VCaP (cell line): ENCODE measurements at regions not wholly inside any gene's neighbourhood (a gene's known extent, or its start where the extent isn't known, plus 50 kb on each side); places are given as distances from the start of the nearest gene placed in this dataset.

Experiments
- H3K27ac ChIP-seq: fragments of 450-650 bp; 2 replicates; pipeline ENCODE4 v1.5.1; 2017
- TF ChIP-seq, protein P1 (sequence below): fragments of 450-650 bp; conservative IDR thresholded peaks from 2 replicates; pipeline ENCODE4 v1.5.1; 2017; ENCODE audit warnings: mild to moderate bottlenecking, moderate library complexity

DNA sequence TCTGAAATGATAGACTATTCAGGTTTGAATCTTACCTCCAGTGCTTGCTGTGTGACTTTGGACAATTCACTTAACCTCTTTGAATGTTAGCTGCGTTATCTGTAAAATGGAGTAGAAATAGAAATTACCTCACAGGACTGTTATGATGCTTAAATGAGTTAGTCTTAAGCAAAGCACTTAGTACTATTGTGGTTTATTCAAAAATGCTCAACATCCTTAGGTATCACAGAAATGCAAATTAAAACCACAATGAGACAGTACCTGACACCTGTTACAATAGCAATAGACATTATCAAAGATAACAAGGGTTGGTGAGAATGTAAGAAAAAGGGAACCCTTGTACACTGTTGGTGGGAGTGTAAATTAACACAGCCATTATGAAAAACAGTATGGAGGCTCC, 77.6 kb upstream of the FREM1 start:
- H3K27ac ChIP-seq = no peak overlapping the region
- TF ChIP-seq, protein P1, sequence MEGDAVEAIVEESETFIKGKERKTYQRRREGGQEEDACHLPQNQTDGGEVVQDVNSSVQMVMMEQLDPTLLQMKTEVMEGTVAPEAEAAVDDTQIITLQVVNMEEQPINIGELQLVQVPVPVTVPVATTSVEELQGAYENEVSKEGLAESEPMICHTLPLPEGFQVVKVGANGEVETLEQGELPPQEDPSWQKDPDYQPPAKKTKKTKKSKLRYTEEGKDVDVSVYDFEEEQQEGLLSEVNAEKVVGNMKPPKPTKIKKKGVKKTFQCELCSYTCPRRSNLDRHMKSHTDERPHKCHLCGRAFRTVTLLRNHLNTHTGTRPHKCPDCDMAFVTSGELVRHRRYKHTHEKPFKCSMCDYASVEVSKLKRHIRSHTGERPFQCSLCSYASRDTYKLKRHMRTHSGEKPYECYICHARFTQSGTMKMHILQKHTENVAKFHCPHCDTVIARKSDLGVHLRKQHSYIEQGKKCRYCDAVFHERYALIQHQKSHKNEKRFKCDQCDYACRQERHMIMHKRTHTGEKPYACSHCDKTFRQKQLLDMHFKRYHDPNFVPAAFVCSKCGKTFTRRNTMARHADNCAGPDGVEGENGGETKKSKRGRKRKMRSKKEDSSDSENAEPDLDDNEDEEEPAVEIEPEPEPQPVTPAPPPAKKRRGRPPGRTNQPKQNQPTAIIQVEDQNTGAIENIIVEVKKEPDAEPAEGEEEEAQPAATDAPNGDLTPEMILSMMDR = no peak

DNA sequence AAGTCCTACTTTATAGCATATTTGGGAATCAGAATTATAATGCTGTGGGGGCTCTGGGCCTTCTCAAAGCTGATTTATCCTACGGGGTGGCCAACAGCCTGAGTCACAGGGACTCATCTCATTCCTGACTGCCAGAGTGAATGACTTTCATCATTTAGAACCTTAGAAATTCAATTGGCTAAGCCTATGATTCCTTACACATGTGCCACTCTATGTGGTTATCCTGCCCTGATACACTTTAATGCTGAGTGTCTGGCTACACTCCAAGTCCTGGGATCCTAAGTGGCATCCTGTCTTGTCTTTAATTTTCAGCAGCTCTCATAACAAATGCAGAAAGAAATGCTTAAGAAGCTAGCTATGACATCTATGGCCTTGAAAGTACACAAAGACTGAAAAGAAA, 75.2 kb upstream of the FREM1 start:
- TF ChIP-seq, protein P1 = no peak
- H3K27ac ChIP-seq = no peak overlapping the region

DNA sequence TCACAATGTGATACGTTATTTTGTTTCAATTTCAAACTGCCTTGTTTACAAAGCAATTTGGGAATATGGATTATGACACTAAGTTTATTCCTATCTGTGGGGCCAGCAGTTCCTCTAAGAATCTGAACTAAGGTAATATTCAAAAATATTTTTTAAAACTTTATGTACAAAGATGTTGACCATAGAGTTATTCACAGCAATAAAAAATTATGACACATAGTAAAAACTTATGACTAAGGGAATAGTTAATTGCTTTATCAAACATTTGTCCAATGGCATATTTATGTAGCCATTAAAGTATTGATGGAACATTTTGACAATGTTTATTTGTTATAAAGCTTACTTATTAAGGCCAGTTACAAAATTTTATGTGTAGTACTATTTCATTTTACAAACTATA, 73.4 kb upstream of the FREM1 start:
- H3K27ac ChIP-seq = no peak overlapping the region

DNA sequence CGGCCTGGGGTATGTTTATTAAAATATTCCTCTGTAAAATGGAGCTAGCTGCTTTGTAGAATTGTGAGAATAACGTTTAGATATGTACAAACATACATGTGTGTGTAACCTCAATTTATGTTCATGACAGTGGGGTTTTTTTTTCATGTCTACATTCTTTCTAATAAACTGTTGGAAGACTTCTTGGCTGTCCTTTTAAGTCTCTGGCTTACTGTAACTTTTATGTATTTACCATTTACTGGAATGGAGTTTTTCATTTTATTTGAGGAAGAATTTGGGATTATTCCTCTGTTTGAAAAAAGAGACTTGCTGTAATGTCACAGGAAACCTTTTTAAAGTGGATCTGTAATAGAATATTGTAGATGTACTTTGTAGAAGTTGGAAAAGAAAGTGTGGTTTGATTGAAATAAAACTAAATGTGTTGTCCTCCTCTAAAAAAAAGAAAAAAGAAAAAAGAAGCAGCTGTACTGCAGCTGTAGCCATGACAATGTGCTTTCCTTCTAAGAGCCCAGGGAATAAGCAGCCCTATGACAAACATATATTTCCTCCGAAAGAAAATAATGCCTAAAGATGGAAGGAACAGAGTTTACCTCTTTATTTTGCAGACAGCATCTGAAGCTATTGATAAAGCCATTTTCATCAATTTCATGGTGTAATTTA, 71.2 kb upstream of the FREM1 start:
- H3K27ac ChIP-seq = no peak overlapping the region
- TF ChIP-seq, protein P1 = no peak

More for the DNA sequence above, 73.4 kb upstream of the FREM1 start:
- TF ChIP-seq, protein P1 = no peak

DNA sequence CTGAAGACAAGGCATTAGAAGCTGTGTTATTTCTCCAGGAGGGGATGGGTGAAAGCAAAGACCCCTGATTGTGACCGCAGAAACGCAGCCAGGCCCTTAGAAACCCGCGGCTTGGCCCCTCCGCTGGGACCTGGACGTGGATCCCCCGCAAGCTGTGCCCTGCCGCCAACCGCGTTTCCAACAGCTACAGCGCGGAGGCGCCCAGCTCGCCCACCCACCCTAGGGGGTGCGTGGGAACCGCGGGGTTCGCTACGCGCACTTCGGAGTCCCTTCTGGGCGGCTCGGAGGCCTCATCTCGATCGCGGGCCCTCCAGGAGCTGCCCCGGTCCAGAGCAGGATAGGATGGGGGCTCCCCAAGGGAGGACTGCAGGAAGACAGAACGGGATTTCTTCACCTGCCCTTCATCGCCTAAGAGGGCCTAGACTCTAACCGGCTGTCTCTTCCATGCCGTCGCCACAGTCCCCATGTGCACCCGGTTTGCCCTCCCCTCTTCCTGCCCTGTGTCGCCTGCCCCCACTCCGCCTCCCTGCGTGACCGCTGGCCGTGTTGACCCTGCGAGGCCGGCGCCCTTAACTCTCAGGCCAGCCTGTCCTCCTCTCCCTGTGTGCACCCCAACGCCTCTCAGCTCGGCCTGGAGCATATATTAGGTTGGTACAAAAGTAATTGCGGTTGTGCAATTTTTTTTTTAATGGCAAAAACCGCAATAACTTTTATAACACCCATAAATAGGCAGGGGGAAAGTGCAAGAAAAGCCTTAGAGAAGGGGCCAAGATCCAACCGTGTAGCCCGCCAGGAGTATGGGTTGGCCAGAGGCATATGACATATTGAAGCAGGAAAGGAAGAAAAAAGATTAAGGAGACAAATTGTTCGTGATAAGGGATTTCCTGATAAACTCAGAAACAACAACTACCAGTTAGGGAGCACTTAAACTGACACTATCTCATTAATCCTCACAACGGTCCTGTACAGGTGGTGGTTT, 68.1 kb upstream of the FREM1 start:
- H3K27ac ChIP-seq = no peak overlapping the region
- TF ChIP-seq, protein P1 = no peak

DNA sequence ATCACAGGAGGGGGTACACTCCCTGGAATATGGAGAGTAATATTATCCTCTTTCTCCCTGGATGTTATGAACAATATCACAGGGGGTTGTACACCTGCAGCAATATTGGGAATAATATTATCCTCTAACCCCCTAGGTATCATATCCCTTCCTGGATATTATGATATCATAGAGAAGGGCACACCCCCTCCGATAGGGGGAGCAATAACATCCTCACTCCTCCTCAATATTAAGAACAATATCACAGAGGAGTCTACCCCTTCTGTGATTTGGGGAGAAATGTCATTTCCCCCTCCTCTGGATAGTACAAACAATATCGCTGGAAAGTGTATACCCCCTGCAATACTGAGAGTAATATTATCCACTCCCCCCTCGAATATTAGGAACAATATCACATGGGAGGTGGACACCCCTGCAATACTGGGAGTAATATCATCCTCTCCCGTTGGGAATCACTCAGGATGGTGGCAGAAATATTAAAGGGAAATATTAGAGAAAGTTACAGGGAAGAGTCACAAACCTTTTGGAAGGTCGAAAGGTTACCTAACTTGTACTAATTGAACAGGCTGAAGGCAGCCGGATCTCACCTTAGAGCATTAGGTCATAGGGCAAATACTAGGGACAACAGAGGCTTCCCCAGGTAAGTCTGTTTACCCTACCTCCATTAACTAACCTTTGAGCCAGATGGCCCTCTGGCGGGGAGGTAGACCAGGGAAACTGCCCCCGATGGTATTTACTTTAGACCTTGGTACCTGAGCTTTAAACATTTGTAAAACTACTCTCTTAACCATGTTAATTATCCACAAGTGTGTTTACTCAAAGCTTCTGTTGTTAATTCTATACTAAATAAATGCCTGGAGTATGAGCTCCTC, 57.5 kb upstream of the FREM1 start:
- H3K27ac ChIP-seq = no peak overlapping the region
- TF ChIP-seq, protein P1 = peak; percentile 13; the same call in 1 of the 2 replicates
